HepG2 (cell line): ENCODE measurements at regions not wholly inside any gene's neighbourhood (a gene's known extent, or its start where the extent isn't known, plus 50 kb on each side); places are given as distances from the start of the nearest gene placed in this dataset.

ENCODE experiments used
- ATAC-seq: fragments of 200-7000 bp; cut with Tn5 transposase; 3 replicates; pipeline ENCODE4 v1.9.1; 2020; ENCODE audit warnings: mild to moderate bottlenecking, moderate library complexity
- BruUV-seq: library from RNA; stranded (reverse); fragments of 400-500 nt; replicated peaks from 2 replicates; lab custom pipeline; 2021; lab: Mats Ljungman, UMichigan
- CTCF ChIA-PET: fragments of 300-600 bp; formaldehyde crosslinking; extraction: SDS; loops from one replicate; lab custom pipeline; 2021; ENCODE audit warnings: low total read pairs, inconsistent platforms, low intra/inter-chr PET ratio; lab: Yijun Ruan, JAX
- POLR2A ChIA-PET: fragments of 350-600 bp; sonication (Branson Sonifier 250); formaldehyde crosslinking; loops from one replicate; lab custom pipeline; 2020; ENCODE audit warnings: antibody characterized with exemption, inconsistent platforms; lab: Yijun Ruan, JAX
- DNase-seq: peaks from one replicate; pipeline ENCODE4 v3.0.0-alpha.2; 2015; ENCODE audit warnings: low spot score
- FAIRE-seq: peaks from 3 replicates; lab custom pipeline; 2011; peaks lifted over from hg19 to GRCh38; lab: Jason Lieb, UNC
- H2AFZ ChIP-seq: one replicate; pipeline ENCODE4 v1.6.1; 2011; ENCODE audit warnings: low read length, inconsistent platforms
- H3K27ac ChIP-seq: fragments of 300-600 bp; 3 replicates; pipeline ENCODE4 v1.8.0; 2011; ENCODE audit warnings: mixed run types, mild to moderate bottlenecking, mixed read lengths, low read length, inconsistent platforms; ENCODE audit not compliant: insufficient read depth; ENCODE audit errors: extremely low read length
- H3K27me3 ChIP-seq, 2 experiments: fragments of 200-600 bp in 1 of 2; 2 replicates in 1 of 2; 3 replicates in 1 of 2; pipeline versions ENCODE4 v1.6.0 to v1.8.0; 2011; ENCODE audit warnings: low read length in 2 of 2, mild to moderate bottlenecking in 2 of 2, moderate library complexity in 2 of 2, inconsistent platforms in 1 of 2; ENCODE audit not compliant: insufficient read depth in 2 of 2, control insufficient read depth in 1 of 2
- H3K36me3 ChIP-seq, 2 experiments: fragments of 200-600 bp in 1 of 2; replicated peaks in 1 of 2; 2 replicates in 1 of 2; 3 replicates in 1 of 2; pipeline versions ENCODE4 v1.5.1 to v1.8.0; 2011; ENCODE audit warnings: low read length in 2 of 2, inconsistent platforms in 1 of 2; ENCODE audit not compliant: insufficient read depth in 2 of 2, control insufficient read depth in 1 of 2
- H3K4me1 ChIP-seq: 2 replicates; pipeline ENCODE4 v1.5.1; 2012; ENCODE audit warnings: low read length, inconsistent platforms; ENCODE audit not compliant: insufficient read depth
- H3K4me2 ChIP-seq: 2 replicates; pipeline ENCODE4 v1.6.0; 2011; ENCODE audit warnings: low read depth, low read length, inconsistent platforms
- H3K4me3 ChIP-seq, 3 experiments: fragments of 200-600 bp in 1 of 3; sonication (generic), shearing (Covaris generic) in 1 of 3; replicated peaks in 1 of 3; 2 replicates each; pipeline ENCODE4 v1.5.1; 2011 to 2016; ENCODE audit warnings: low read length in 3 of 3, inconsistent platforms in 2 of 3, low read depth in 2 of 3, mild to moderate bottlenecking in 2 of 3, control low read depth in 1 of 3, mixed read lengths in 1 of 3; ENCODE audit not compliant: insufficient read depth in 1 of 3
- H3K79me2 ChIP-seq: one replicate; pipeline ENCODE4 v1.6.1; 2011; ENCODE audit warnings: low read length, inconsistent platforms; ENCODE audit not compliant: insufficient read depth
- H3K9ac ChIP-seq: 2 replicates; pipeline ENCODE4 v1.6.0; 2011; ENCODE audit warnings: mild to moderate bottlenecking, low read depth, low read length, inconsistent platforms; ENCODE audit not compliant: insufficient read depth
- H3K9me3 ChIP-seq: 2 replicates; pipeline ENCODE4 v1.5.1; 2012; ENCODE audit warnings: mild to moderate bottlenecking, low read length
- H4K20me1 ChIP-seq: 2 replicates; pipeline ENCODE4 v1.6.0; 2011; ENCODE audit warnings: inconsistent platforms, mild to moderate bottlenecking, low read length, moderate library complexity; ENCODE audit not compliant: insufficient read depth
- FOXP1 ChIP-seq, 2 experiments: fragments of 450-650 bp in 1 of 2; IDR thresholded peaks; 2 replicates each; pipeline ENCODE4 v1.6.1; 2017 to 2018; ENCODE audit warnings: antibody characterized with exemption in 1 of 2
- ZNF546 ChIP-seq: sonication (generic); formaldehyde crosslinking; conservative IDR thresholded peaks from 2 replicates; pipeline ENCODE4 v1.8.1; 2023; ENCODE audit warnings: mild to moderate bottlenecking, missing genetic modification reagents
- ZNF687 ChIP-seq: sonication (generic); formaldehyde crosslinking; IDR thresholded peaks from 2 replicates; pipeline ENCODE4 v1.5.1; 2020; ENCODE audit warnings: mild to moderate bottlenecking, missing genetic modification reagents, moderate library complexity
- WGBS: methylation state at CpG from one replicate; pipeline ENCODE4 v1.1.6; 2017; ENCODE audit warnings: low lambda C conversion rate; 5-methylcytosine and 5-hydroxymethylcytosine counted together
- in situ Hi-C: cut with HindIII; loops from 2 replicates; pipeline ENCODE4 v1.10.0; 2017; ENCODE audit warnings: low pct_unique_long_range_greater_than_20kb; ENCODE audit not compliant: extremely low pct_ligation_motif_present
- intact Hi-C: fragments of 100-400 bp; cut with micrococcal nuclease; formaldehyde crosslinking; loops from one replicate; pipeline ENCODE4 v1.10.0; 2022; ENCODE audit not compliant: unreplicated experiment

DNA sequence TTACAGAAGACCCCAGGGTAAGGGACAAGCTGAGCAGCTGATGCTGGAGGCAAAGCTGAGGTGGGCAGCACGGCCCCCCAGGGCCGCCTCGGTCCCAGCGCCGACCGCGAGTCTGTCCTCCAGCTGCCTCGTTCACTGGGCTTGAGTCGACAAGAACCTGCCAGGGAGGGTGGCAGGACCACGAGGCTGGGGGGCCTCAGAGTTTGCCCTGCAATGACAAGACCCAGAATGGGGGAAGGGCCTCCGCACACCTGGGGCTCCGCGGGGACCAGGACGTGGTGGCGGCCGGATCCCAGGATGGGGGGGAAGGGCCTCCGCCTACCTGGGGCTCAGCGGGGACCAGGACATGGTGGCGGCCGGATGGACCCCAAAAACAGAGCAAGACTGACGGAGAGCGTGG, 53.9 kb upstream of the COL18A1 start (continued):
- no peak for TF ChIP-seq ZNF546 (CRISPR knock-in tag)
- TF ChIP-seq, all 625 proteins: peak for 0

GRCh38 chr21:45351526-45352275, 53.3 kb upstream of the COL18A1 start:
- H3K4me3 ChIP-seq, result no peak overlapping the region
- no peak overlapping the region for H3K9ac ChIP-seq
- in situ Hi-C loops (no loop called here), intact Hi-C loops (no loop called here)
- DNase-seq (no peak), FAIRE-seq (no peak), ATAC-seq (no peak)
- POLR2A ChIA-PET, result no interaction called here
- no peak overlapping the region for H2AFZ ChIP-seq
- H3K4me1 ChIP-seq, result peaks cover 52% of the 10 kb centered on the region
- no peaks in the 10 kb centered on the region for H3K9me3 ChIP-seq
- no peaks in the 10 kb centered on the region for H4K20me1 ChIP-seq
- no peak overlapping the region for H3K4me2 ChIP-seq
- TF ChIP-seq FOXP1 (IDR thresholded peaks at IDR 0.05) (no peak), FOXP1 (CRISPR knock-in tag; IDR thresholded peaks at IDR 0.05) (no peak), ZNF687 (CRISPR knock-in tag) (peak; percentile 40)
- no TSS peak for BruUV-seq
- no peaks in the 10 kb centered on the region for H3K36me3 ChIP-seq
- 50% methylated on average over 2 of the region's 12 CpGs for WGBS
- no peak overlapping the region for H3K27ac ChIP-seq
- no peaks in the 10 kb centered on the region for H3K79me2 ChIP-seq
- CTCF ChIA-PET, result no interaction called here
- no peaks in the 10 kb centered on the region for H3K27me3 ChIP-seq
